GM12878 (cell line): ENCODE measurements at regions not wholly inside any gene's neighbourhood (a gene's known extent, or its start where the extent isn't known, plus 50 kb on each side); places are given as distances from the start of the nearest gene placed in this dataset.

Experiments used
- ATAC-seq: fragments of 200-7000 bp; cut with Tn5 transposase; 3 replicates; pipeline ENCODE4 v1.9.1; 2020; ENCODE audit warnings: mild to moderate bottlenecking, moderate library complexity
- BruUV-seq: library from RNA; stranded (reverse); fragments of 400-500 nt; replicated peaks from 2 replicates; lab custom pipeline; 2021; lab: Mats Ljungman, UMichigan
- CTCF ChIA-PET: fragments of 300-600 bp; sonication (Branson Sonifier 250); formaldehyde crosslinking; extraction: SDS; loops from one replicate; lab custom pipeline; 2021; ENCODE audit warnings: inconsistent platforms; lab: Yijun Ruan, JAX
- POLR2A ChIA-PET: fragments of 350-600 bp; formaldehyde crosslinking; extraction: SDS; loops from one replicate; lab custom pipeline; 2021; ENCODE audit warnings: inconsistent platforms; lab: Charles Lee
- RAD21 ChIA-PET: fragments of 300-600 bp; sonication (Branson Sonifier 250); formaldehyde crosslinking; loops from one replicate; lab custom pipeline; 2023; ENCODE audit warnings: antibody characterized with exemption; ENCODE audit not compliant: unreplicated experiment; lab: Charles Lee
- SMC1A ChIA-PET: fragments of 300-600 bp; sonication (Branson Sonifier 250); formaldehyde crosslinking; loops from one replicate; lab custom pipeline; 2023; ENCODE audit not compliant: unreplicated experiment, uncharacterized antibody; lab: Charles Lee
- DNase-seq: peaks from one replicate; pipeline ENCODE4 v3.0.0-alpha.2; 2011; ENCODE audit warnings: low read depth, low spot score
- FAIRE-seq: peaks from 3 replicates; lab custom pipeline; 2011; peaks lifted over from hg19 to GRCh38; lab: Jason Lieb, UNC
- H2AFZ ChIP-seq: 2 replicates; pipeline ENCODE4 v1.6.0; 2011; ENCODE audit warnings: low read depth, low read length, control low read depth; ENCODE audit not compliant: control insufficient read depth
- H3K27ac ChIP-seq: 2 replicates; pipeline ENCODE4 v1.5.1; 2011; ENCODE audit warnings: control low read depth; ENCODE audit not compliant: control insufficient read depth, insufficient read depth
- H3K27me3 ChIP-seq, 2 experiments: replicated peaks in 1 of 2; 2 replicates each; pipeline versions ENCODE4 v1.6.0 to v1.6.1; 2011; ENCODE audit warnings: low read length in 1 of 2; ENCODE audit not compliant: control insufficient read depth in 2 of 2, insufficient read depth in 2 of 2
- H3K36me3 ChIP-seq, 2 experiments: 2 replicates each; pipeline ENCODE4 v1.5.1; 2011; ENCODE audit warnings: low read length in 1 of 2; ENCODE audit not compliant: control insufficient read depth in 2 of 2, insufficient read depth in 2 of 2
- H3K4me1 ChIP-seq: 2 replicates; pipeline ENCODE4 v1.6.1; 2011; ENCODE audit warnings: mild to moderate bottlenecking, low read length, moderate library complexity, mixed read lengths; ENCODE audit not compliant: control insufficient read depth, insufficient read depth
- H3K4me2 ChIP-seq: 2 replicates; pipeline ENCODE4 v1.6.0; 2011; ENCODE audit warnings: control low read depth; ENCODE audit not compliant: control insufficient read depth, insufficient read depth
- H3K4me3 ChIP-seq: fragments of 200-600 bp; sonication (generic); 2 replicates; pipeline ENCODE4 v1.5.1; 2016
- H3K79me2 ChIP-seq: 2 replicates; pipeline ENCODE4 v1.6.0; 2011; ENCODE audit warnings: low read length; ENCODE audit not compliant: control insufficient read depth, insufficient read depth
- H3K9ac ChIP-seq: 2 replicates; pipeline ENCODE4 v1.8.0; 2011; ENCODE audit warnings: low read length, control low read depth, mixed read lengths; ENCODE audit not compliant: control insufficient read depth, insufficient read depth
- H3K9me3 ChIP-seq: replicated peaks from 3 replicates; pipeline ENCODE4 v1.5.1; 2011; ENCODE audit warnings: mild to moderate bottlenecking, low read length; ENCODE audit not compliant: control insufficient read depth, insufficient read depth
- H4K20me1 ChIP-seq: 2 replicates; pipeline ENCODE4 v1.6.0; 2011; ENCODE audit not compliant: control insufficient read depth, insufficient read depth
- BACH1 ChIP-seq: fragments of 450-650 bp; IDR thresholded peaks from 2 replicates; pipeline ENCODE4 v1.6.1; 2017; ENCODE audit warnings: mild to moderate bottlenecking, borderline replicate concordance
- BRCA1 ChIP-seq: IDR thresholded peaks from 2 replicates; pipeline ENCODE4 v1.6.1; 2011; ENCODE audit warnings: low read depth, low read length, improper control_type of control experiment
- CREM ChIP-seq: IDR thresholded peaks from 2 replicates; pipeline ENCODE4 v1.6.1; 2014; ENCODE audit warnings: antibody characterized with exemption, low read depth
- ESRRA ChIP-seq: IDR thresholded peaks from 2 replicates; pipeline ENCODE4 v1.6.1; 2012; ENCODE audit warnings: mild to moderate bottlenecking, low read length, improper control_type of control experiment
- ETV6 ChIP-seq, 2 experiments: fragments of 450-650 bp in 1 of 2; IDR thresholded peaks in 1 of 2; conservative IDR thresholded peaks in 1 of 2; 2 replicates each; pipeline ENCODE4 v1.6.1; 2014; ENCODE audit warnings: antibody characterized with exemption in 1 of 2, borderline replicate concordance in 1 of 2, low read depth in 1 of 2, mild to moderate bottlenecking in 1 of 2, moderate library complexity in 1 of 2
- FOS ChIP-seq: IDR thresholded peaks from 3 replicates; pipeline ENCODE4 v1.6.1; 2011; ENCODE audit warnings: borderline replicate concordance; ENCODE audit not compliant: insufficient read length; ENCODE audit errors: extremely low read depth
- MTA2 ChIP-seq: fragments of 450-650 bp; IDR thresholded peaks from 2 replicates; pipeline ENCODE4 v1.6.1; 2016; ENCODE audit warnings: low read depth, mild to moderate bottlenecking, moderate library complexity
- MXI1 ChIP-seq: fragments of 150-350 bp; IDR thresholded peaks from 2 replicates; pipeline ENCODE4 v1.6.1; 2011; ENCODE audit warnings: low read depth, mild to moderate bottlenecking, inconsistent platforms, low read length, improper control_type of control experiment
- PML ChIP-seq: IDR thresholded peaks from 2 replicates; pipeline ENCODE4 v1.6.1; 2012; ENCODE audit warnings: low read length, inconsistent platforms
- RBBP5 ChIP-seq: fragments of 200-600 bp; sonication (generic); conservative IDR thresholded peaks from 2 replicates; pipeline ENCODE4 v1.6.1; 2016
- RELA ChIP-seq: fragments of 450-650 bp; IDR thresholded peaks from 2 replicates; pipeline ENCODE4 v1.8.0; 2014; ENCODE audit warnings: borderline replicate concordance; ENCODE audit not compliant: partially characterized antibody
- STAT3 ChIP-seq: IDR thresholded peaks from 2 replicates; pipeline ENCODE4 v1.6.1; 2011; ENCODE audit warnings: low read depth, low read length, improper control_type of control experiment
- TAF1 ChIP-seq: IDR thresholded peaks from 2 replicates; pipeline ENCODE4 v1.6.1; 2011; ENCODE audit warnings: mild to moderate bottlenecking, low read depth, low read length, borderline replicate concordance
- TCF3 ChIP-seq: IDR thresholded peaks from 2 replicates; pipeline ENCODE4 v1.6.1; 2012; ENCODE audit warnings: low read depth, mild to moderate bottlenecking, low read length, borderline replicate concordance; ENCODE audit not compliant: insufficient read depth
- TCF7 ChIP-seq: IDR thresholded peaks from 2 replicates; pipeline ENCODE4 v1.6.1; 2014; ENCODE audit warnings: antibody characterized with exemption, borderline replicate concordance
- YBX1 ChIP-seq: fragments of 450-650 bp; IDR thresholded peaks from 2 replicates; pipeline ENCODE4 v1.6.1; 2016; ENCODE audit warnings: antibody characterized with exemption
- ZBTB11 ChIP-seq: fragments of 450-650 bp; formaldehyde crosslinking; IDR thresholded peaks from 2 replicates; pipeline ENCODE4 v1.5.0; 2022; ENCODE audit warnings: mild to moderate bottlenecking, missing genetic modification characterization
- WGBS: methylation state at CpG from one replicate; pipeline ENCODE4 v1.1.6; 2016; ENCODE audit warnings: low lambda C conversion rate; ENCODE audit not compliant: insufficient replicate concordance, insufficient coverage; ENCODE audit errors: missing lambda C conversion rate; 5-methylcytosine and 5-hydroxymethylcytosine counted together
- in situ Hi-C: fragments of 300-500 bp; cut with MboI; formaldehyde crosslinking; loops from 9 replicates; pipeline ENCODE4 v1.14.3; 2018; ENCODE audit warnings: mixed read lengths
- intact Hi-C: fragments of 100-400 bp; cut with micrococcal nuclease; formaldehyde crosslinking; loops from one replicate; pipeline ENCODE4 v1.14.2; 2022; ENCODE audit not compliant: unreplicated experiment

- no TSS peak for BruUV-seq
- Histone ChIP-seq H3K27me3 (peaks cover 0 to 3% of the 10 kb centered on the region in 2 experiments; a peak in 2 of 4 replicates), H3K9me3 (no peaks in the 10 kb centered on the region), H2AFZ (no peak overlapping the region), H3K27ac (no peak overlapping the region), H3K4me2 (no peak overlapping the region), H3K4me1 (no peaks in the 10 kb centered on the region)
- ATAC-seq (no peak), FAIRE-seq (no peak)
- intact Hi-C loops = no loop called here
- no peak for TF ChIP-seq TAF1
- no peak for TF ChIP-seq BACH1
- no peak for TF ChIP-seq TCF7
- TF ChIP-seq STAT3 = no peak
- TF ChIP-seq CREM = no peak
- TF ChIP-seq, all 136 proteins: peak for 0
- RAD21 ChIA-PET = no interaction called here
- SMC1A ChIA-PET = no interaction called here
- no peaks in the 10 kb centered on the region for H4K20me1 ChIP-seq
- no peak overlapping the region for H3K4me3 ChIP-seq
- DNase-seq = no peak
- in situ Hi-C loops = no loop called here
- POLR2A ChIA-PET = no interaction called here
- 0% methylated on average over 1 of the region's 1 CpG for WGBS
- CTCF ChIA-PET = no interaction called here
- no peak overlapping the region for H3K9ac ChIP-seq
- no peaks in the 10 kb centered on the region for H3K36me3 ChIP-seq
- no peaks in the 10 kb centered on the region for H3K79me2 ChIP-seq
Observed at GRCh38 chr10:78721231-78721630, 347.5 kb upstream of the ZMIZ1 start.

- POLR2A ChIA-PET = no interaction called here
- FAIRE-seq = no peak
- in situ Hi-C loops (no loop called here), intact Hi-C loops (no loop called here)
- SMC1A ChIA-PET = no interaction called here
- 56% methylated on average over 4 of the region's 4 CpGs for WGBS
- BruUV-seq = no TSS peak
- Histone ChIP-seq H4K20me1 (no peaks in the 10 kb centered on the region), H3K27me3 (peaks cover 0 to 3% of the 10 kb centered on the region in 2 experiments; a peak in 2 of 4 replicates), H3K27ac (no peak overlapping the region), H3K9ac (no peak overlapping the region), H3K79me2 (no peaks in the 10 kb centered on the region), H3K4me3 (no peak overlapping the region), H3K4me1 (no peaks in the 10 kb centered on the region), H3K36me3 (no peaks in the 10 kb centered on the region), H2AFZ (no peak overlapping the region), H3K4me2 (no peak overlapping the region), H3K9me3 (no peaks in the 10 kb centered on the region)
- no peak for DNase-seq
- no peak for ATAC-seq
- RAD21 ChIA-PET = no interaction called here
- CTCF ChIA-PET = no interaction called here
- TF ChIP-seq TCF7 = no peak
- no peak for TF ChIP-seq MTA2
- no peak for TF ChIP-seq MXI1
- no peak for TF ChIP-seq BRCA1
- no peak for TF ChIP-seq ZBTB11 (CRISPR knock-in tag)
- no peak for TF ChIP-seq YBX1
- no peak for TF ChIP-seq ESRRA
- TF ChIP-seq TCF3 = no peak
- TF ChIP-seq RBBP5 = no peak
- no peak for TF ChIP-seq PML
- TF ChIP-seq RELA = no peak
- TF ChIP-seq FOS = no peak
- TF ChIP-seq ETV6 (conservative IDR thresholded peaks at IDR 0.05 in 1 of 2, IDR thresholded peaks at IDR 0.05 in 1 of 2; ENCODE audit: borderline replicate concordance in 1 of 2, low read depth in 1 of 2) = no peak
Observed at GRCh38 chr10:78724846-78725245, 343.9 kb upstream of the ZMIZ1 start.
